Astrocyte (in vitro differentiated cells and primary cell): ENCODE measurements at regions not wholly inside any gene's neighbourhood (a gene's known extent, or its start where the extent isn't known, plus 50 kb on each side); places are given as distances from the start of the nearest gene placed in this dataset.

ENCODE experiments used
- EZH2 ChIP-seq: IDR thresholded peaks from 2 replicates; pipeline ENCODE4 v1.6.1; 2012; ENCODE audit warnings: mild to moderate bottlenecking, low read length, inconsistent platforms; ENCODE audit not compliant: insufficient read depth
- TF ChIP-seq, protein P1 (sequence below): IDR thresholded peaks from 2 replicates; pipeline ENCODE4 v1.5.1; 2011; ENCODE audit warnings: low read depth, mild to moderate bottlenecking, inconsistent platforms, low read length, moderate library complexity; ENCODE audit not compliant: insufficient read depth

- TF ChIP-seq EZH2 = no peak
- TF ChIP-seq, protein P1, sequence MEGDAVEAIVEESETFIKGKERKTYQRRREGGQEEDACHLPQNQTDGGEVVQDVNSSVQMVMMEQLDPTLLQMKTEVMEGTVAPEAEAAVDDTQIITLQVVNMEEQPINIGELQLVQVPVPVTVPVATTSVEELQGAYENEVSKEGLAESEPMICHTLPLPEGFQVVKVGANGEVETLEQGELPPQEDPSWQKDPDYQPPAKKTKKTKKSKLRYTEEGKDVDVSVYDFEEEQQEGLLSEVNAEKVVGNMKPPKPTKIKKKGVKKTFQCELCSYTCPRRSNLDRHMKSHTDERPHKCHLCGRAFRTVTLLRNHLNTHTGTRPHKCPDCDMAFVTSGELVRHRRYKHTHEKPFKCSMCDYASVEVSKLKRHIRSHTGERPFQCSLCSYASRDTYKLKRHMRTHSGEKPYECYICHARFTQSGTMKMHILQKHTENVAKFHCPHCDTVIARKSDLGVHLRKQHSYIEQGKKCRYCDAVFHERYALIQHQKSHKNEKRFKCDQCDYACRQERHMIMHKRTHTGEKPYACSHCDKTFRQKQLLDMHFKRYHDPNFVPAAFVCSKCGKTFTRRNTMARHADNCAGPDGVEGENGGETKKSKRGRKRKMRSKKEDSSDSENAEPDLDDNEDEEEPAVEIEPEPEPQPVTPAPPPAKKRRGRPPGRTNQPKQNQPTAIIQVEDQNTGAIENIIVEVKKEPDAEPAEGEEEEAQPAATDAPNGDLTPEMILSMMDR = no peak
Measured at GRCh38 chr2:238793801-238794449, 54.0 kb upstream of the TWIST2 start.
